ENCODE measurements at regions not wholly inside any gene's neighbourhood (a gene's known extent, or its start where the extent isn't known, plus 50 kb on each side); places are given as distances from the start of the nearest gene placed in this dataset.
"Not testable (repeated sequence)": the region's sequence is repeated elsewhere in the genome, so short reads cannot be mapped to it uniquely, and the experiment has no call there.

- DNase-seq (ENCODE audit: low read depth in 2 of 2): no peak
Observed at GRCh38 chrX:118215346-118215745, 98.7 kb upstream of the KLHL13 start.

DNA sequence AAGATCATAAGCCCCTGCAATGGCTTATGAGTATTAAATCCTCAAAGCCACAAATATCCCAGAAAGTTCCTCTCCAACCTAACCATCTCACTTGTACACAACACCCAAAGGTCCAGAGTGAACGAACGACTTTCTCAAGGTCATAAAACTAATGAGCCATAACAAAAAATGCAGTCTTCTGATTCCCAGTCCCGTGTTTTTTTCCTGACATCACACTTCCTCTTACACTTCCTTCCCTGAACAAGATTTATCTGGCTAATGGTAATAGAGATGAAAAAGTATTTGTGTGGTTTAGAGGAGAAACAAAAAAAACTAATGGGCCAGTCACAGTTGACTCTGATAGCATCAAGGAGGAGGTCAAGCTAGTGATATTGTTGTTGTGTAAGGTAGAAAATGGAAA, 99.5 kb upstream of the KLHL13 start:
- no peak for DNase-seq (ENCODE audit: low read depth in 2 of 2)

- no peak for DNase-seq (ENCODE audit: low read depth in 2 of 2)
Observed at GRCh38 chrX:118216509-118216908, 99.9 kb upstream of the KLHL13 start.

DNA sequence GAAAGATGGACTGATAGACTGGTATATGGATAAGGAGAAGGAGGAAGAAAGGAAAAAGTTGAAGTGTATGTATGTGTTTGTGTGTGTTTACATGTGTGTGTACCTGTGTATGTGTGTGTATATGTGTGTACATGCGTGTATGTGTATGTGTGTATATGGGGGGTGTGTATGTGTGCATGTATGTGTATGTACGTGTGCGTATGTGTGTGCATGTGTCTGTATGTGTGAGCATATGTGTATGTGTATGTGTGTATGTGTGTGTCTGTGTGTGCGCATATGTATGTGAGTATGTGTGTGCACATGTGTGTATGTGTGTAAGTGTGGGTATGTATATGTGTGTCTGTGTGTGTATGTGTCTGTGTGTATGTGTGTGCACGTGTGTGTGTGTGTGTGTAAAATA, 101.5 kb upstream of the KLHL13 start:
- no peak for DNase-seq (ENCODE audit: low read depth in 2 of 2)

DNA sequence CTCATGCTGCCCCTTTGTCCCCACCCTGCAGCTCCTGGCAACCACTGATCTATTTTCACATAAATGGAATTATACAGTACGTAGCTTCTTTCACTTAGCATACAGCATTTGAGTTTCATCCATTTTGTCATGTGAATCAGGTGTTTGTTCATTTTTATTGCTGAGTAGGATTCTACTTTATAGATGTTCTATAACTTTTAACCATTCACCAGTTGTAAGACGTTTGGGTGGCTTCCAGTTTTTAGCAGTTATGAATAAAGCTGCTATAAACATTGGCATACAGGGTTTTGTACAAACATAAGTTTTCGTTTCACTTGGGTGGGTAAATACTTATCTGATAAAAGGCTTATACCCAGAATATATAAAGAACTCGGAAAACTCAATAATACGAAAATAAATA, 102.3 kb upstream of the KLHL13 start:
- DNase-seq (ENCODE audit: low read depth in 2 of 2): no peak

DNA sequence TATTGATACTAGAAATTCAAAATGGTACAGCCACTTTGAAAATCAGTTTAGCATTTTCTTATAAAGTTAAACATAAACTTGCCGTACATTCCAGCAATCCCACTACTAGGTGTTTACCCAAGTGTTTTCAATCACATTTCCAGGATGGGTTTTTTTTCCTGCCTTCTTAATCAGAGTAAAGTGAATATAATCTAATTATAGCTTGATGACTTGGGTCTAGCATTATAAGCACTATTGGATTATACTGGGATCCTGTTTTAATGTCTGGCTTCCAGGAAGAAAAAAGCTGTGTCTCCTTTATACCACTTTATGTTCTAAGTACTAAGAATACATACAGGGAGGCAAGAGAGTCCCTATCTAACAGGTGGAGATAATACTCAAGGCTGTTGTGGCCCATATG, 103.3 kb upstream of the KLHL13 start:
- no peak for DNase-seq (ENCODE audit: low read depth in 2 of 2)

GRCh38 chrX:118220509-118220908, 103.9 kb upstream of the KLHL13 start:
- DNase-seq (ENCODE audit: low read depth in 2 of 2): no peak

- no peak for DNase-seq (ENCODE audit: low read depth in 2 of 2)
Observed at GRCh38 chrX:118221270-118221669, 104.7 kb upstream of the KLHL13 start.

- no peak for DNase-seq (ENCODE audit: low read depth in 2 of 2)
Observed at GRCh38 chrX:118221733-118222132, 105.1 kb upstream of the KLHL13 start.

- DNase-seq (ENCODE audit: low read depth in 2 of 2): no peak
Observed at GRCh38 chrX:118222421-118222820, 105.8 kb upstream of the KLHL13 start.

DNA sequence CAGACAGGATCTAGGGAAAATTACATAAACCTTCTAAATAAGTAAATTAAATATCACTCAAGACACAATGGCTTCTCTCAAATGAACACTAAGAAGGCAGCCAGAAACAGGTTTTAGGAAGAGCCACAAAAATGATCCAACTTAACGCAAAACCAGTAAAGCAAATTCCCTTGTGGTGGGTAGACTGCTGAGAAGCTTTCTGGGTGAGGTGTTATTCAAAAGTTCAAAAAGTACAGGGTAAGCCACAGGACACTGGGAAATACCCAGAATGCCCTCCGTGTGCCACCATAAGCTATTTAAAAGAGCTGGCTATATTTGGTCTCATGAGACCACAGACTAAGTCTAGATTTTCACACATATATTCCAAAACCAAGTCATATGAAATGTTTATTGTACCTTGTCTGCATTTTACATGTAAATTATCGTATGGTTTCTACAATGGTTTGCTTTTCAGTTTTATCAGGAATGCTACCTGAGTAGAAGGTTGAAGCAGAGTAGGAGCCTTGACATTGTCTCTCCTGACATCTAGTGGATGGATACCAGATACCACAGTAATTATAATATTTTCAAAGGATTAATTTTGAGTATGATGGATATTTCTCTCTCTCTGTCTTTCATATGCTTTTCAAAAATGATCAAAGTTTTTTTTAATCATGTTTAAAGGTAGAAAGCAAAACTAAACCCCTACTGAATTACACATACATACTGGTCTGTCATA, 109.3 kb upstream of the KLHL13 start:
- DNase-seq (ENCODE audit: low read depth in 2 of 2): no peak

GRCh38 chrX:118228041-118228440, 111.4 kb upstream of the KLHL13 start:
- no peak for DNase-seq (ENCODE audit: low read depth in 2 of 2)

- DNase-seq (ENCODE audit: low read depth in 2 of 2): no peak
Observed at GRCh38 chrX:118228456-118228855, 111.8 kb upstream of the KLHL13 start.

DNA sequence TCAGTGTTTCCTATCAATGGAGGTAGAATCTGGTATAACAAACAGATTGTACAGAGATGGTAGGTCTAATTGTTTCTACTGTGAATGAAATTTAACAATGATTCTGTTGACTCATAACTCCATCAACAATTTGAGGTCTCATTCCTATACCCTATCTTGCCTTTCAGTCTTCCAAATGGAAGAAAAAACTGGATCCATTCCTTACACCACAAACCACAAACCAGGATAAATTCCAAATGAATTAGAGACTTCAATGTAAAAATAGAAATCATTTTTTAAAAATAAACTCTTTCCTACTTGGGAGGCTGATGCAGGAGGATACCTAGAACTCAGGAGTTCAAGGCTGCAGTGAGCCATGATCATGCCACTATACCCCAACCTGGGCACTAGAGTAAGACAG, 114.4 kb upstream of the WDR44 start:
- DNase-seq (ENCODE audit: low read depth in 2 of 2): no peak

DNA sequence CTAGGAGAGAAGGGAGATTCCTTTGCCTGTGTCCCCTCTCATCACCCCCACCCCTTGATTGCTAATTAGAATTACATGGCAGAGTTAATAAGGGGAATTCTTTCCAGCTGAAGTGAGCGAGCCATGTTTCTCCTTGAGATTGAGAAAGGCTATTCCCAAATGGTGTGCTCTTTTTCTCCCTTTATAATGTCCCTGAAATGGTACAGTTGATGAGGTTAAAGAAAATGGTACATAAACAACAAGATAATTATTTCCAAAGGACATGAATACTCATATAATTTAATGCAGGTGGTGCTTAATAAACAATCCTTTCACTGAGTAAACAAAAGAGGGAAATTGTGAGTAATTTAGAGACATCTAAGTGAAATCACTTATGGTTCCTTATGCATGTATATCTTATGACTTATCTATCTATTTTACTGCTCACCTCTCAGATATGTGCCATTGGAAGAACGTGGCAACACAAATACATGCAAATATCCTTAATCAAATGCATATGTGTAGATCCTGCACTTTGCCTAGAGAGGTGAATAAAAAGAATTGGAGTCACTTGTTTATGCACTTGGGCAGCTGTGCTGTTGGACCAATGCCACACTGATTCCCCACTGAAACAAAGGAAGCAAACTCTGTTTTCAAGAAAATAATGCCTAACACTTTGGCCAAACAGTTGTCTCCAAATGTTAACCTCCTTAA, 106.6 kb upstream of the WDR44 start:
- no peak for DNase-seq (ENCODE audit: low read depth in 2 of 2)

GRCh38 chrX:118239913-118240698, 105.8 kb upstream of the WDR44 start:
- DNase-seq (ENCODE audit: low read depth in 2 of 2): no peak

- not testable (repeated sequence) for DNase-seq (ENCODE audit: low read depth in 2 of 2)
Observed at GRCh38 chrX:118246961-118247360, 98.9 kb upstream of the WDR44 start.

GRCh38 chrX:118249146-118249545, 96.8 kb upstream of the WDR44 start:
- no peak for DNase-seq (ENCODE audit: low read depth in 2 of 2)

DNA sequence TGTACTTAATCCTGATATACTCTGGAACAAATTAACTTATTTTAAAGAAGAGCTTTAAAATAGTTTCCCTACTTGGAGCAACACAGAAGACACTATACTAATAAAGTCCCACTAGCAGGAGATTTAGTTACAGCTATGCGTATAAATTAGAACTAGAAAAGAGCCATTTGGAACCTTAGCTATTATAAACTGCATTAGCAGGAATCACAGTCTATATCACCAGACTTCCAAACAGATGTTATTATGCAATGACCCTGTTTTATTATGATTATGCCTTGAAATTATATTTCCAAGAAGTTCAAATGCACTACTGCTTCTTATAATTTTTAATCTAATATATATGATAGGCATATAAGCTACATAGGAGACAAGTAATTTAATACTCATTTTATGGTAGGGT, 95.5 kb upstream of the WDR44 start:
- DNase-seq (ENCODE audit: low read depth in 2 of 2): no peak

DNA sequence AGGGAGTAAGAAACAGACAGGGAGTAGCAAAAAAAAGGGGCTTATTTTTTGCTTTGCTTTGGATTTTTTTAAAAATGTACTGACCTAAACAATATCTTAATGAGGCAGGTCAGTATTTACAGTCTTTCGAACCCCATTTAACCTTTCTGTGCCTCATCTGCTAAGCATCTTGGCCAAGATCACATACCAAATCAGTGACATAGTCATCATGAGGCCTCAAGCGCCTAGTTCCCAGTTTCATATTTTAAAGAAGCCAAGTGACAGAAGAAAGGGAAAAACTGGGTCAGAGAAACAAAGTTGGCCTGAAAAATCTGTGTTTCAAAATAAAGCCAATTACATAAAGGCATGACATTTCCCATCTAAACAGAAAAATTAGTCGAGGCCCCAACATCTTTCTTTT, 94.6 kb upstream of the WDR44 start:
- DNase-seq (ENCODE audit: low read depth in 2 of 2): no peak

GRCh38 chrX:118252967-118253366, 92.9 kb upstream of the WDR44 start:
- DNase-seq (ENCODE audit: low read depth in 2 of 2): no peak

DNA sequence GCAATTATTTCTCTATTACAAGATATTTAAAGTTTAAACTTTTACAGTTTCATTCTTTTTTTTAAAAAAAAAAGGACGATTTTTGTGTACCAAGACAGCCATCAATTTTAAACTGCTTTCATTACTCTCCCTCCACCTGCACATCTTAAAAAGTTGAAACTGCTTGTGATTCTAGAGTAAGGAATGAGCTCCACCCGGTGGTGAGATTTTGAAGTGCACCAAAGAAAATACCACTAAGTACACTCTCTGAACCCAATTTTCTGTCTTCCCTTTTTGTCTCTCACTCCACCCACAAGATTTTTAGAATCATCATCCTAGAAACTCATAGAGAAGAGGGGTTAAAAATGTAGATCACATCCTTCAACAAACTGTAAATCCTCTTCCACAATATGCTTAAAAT, 91.3 kb upstream of the WDR44 start:
- peak in 1 of 2 donors; percentile 10 for DNase-seq (ENCODE audit: low read depth in 2 of 2)

DNA sequence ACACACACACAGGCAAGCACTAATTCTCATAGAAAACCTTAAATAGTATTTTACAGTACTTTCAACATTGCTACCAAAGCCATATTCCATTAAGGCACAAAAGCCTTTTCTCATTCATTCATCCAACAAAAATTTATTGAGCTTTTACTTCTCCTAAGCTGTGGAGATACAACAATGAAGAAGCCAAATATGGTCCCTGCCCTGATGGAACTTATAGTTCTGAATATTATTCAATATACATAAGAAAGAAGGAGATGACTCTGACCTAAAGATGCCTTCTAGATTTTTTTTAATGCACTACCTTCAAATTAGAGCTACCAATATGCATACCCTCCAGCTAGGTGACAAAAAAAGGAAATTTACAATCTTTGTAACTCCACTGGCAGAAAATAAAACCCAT, 90.0 kb upstream of the WDR44 start:
- no peak for DNase-seq (ENCODE audit: low read depth in 2 of 2)
